Uterus (tissue), 3 donors: ENCODE measurements at regions not wholly inside any gene's neighbourhood (a gene's known extent, or its start where the extent isn't known, plus 50 kb on each side); places are given as distances from the start of the nearest gene placed in this dataset.

Source experiments
- DNase-seq, 2 donors: peaks; one replicate each; pipeline ENCODE4 v3.0.0-alpha.2; 2019 to 2020
- H3K27ac ChIP-seq, 2 donors: fragments of 200-600 bp; sonication (generic); 1 replicate in 1 of 2; 2 replicates in 1 of 2; pipeline ENCODE4 v1.5.1; 2016 to 2018
- H3K27me3 ChIP-seq, 2 donors: fragments of 200-600 bp; sonication (generic); one replicate each; pipeline ENCODE4 v1.5.1; 2018 to 2019; ENCODE audit warnings: control low read depth in 1 of 2
- H3K36me3 ChIP-seq, 2 donors: fragments of 200-600 bp; sonication (generic); one replicate each; pipeline ENCODE4 v1.5.1; 2019; ENCODE audit warnings: control low read depth in 1 of 2
- H3K4me1 ChIP-seq, 2 donors: fragments of 200-600 bp; sonication (generic); one replicate each; pipeline ENCODE4 v1.5.1; 2018 to 2019; ENCODE audit warnings: control low read depth in 1 of 2
- H3K4me3 ChIP-seq, 2 donors: fragments of 200-600 bp; sonication (generic); 1 replicate in 1 of 2; 2 replicates in 1 of 2; pipeline ENCODE4 v1.5.1; 2018 to 2019; ENCODE audit warnings: mild to moderate bottlenecking in 1 of 2
- H3K9me3 ChIP-seq, 2 donors: fragments of 200-600 bp; sonication (generic); one replicate each; pipeline ENCODE4 v1.5.1; 2019; ENCODE audit warnings: control low read depth in 1 of 2
- CTCF ChIP-seq, 4 experiments: fragments of 200-600 bp in 2 of 4; fragments of 450-650 bp in 2 of 4; sonication (generic) in 2 of 4; IDR thresholded peaks; one replicate each; pipeline ENCODE4 v1.5.1; 2016 to 2019; ENCODE audit warnings: antibody characterized with exemption in 4 of 4, mild to moderate bottlenecking in 2 of 4, moderate library complexity in 1 of 4
- POLR2A ChIP-seq, 2 donors: fragments of 450-650 bp; IDR thresholded peaks; one replicate each; pipeline ENCODE4 v1.6.1; 2016; ENCODE audit warnings: antibody characterized with exemption in 2 of 2, mild to moderate bottlenecking in 1 of 2, moderate library complexity in 1 of 2
- intact Hi-C: fragments of 100-400 bp; cut with DNase I; formaldehyde crosslinking; loops from one replicate; pipeline ENCODE4 v1.15.1; 2023; ENCODE audit warnings: low total_unique reads
- donor health status: DM: yes; HTN: yes; CAD: no.

- no peaks in the 10 kb centered on the region for H3K36me3 ChIP-seq
- intact Hi-C loops: no loop called here
- H3K4me3 ChIP-seq: no peak overlapping the region
- no peaks in the 10 kb centered on the region for H3K9me3 ChIP-seq
- H3K4me1 ChIP-seq: no peaks in the 10 kb centered on the region
- TF ChIP-seq POLR2A (IDR thresholded peaks at IDR 0.05) (no peak), CTCF (IDR thresholded peaks at IDR 0.05) (no peak)
- no peaks in the 10 kb centered on the region for H3K27me3 ChIP-seq
- no peak overlapping the region for H3K27ac ChIP-seq
- DNase-seq: no peak
These were observed 513.6 kb downstream of the ANXA1 start for GRCh38 chr9:73665253-73665652.

- Histone ChIP-seq H3K4me1 (no peaks in the 10 kb centered on the region), H3K36me3 (no peaks in the 10 kb centered on the region), H3K27ac (no peak overlapping the region), H3K4me3 (no peak overlapping the region), H3K9me3 (no peaks in the 10 kb centered on the region), H3K27me3 (no peaks in the 10 kb centered on the region)
- no peak for DNase-seq
- TF ChIP-seq POLR2A (IDR thresholded peaks at IDR 0.05) (no peak), CTCF (IDR thresholded peaks at IDR 0.05) (no peak)
- intact Hi-C loops: no loop called here
These were observed 516.1 kb downstream of the ANXA1 start for GRCh38 chr9:73667749-73668148.

GRCh38 chr9:73680831-73681230 lies 529.2 kb downstream of the ANXA1 start:
- TF ChIP-seq CTCF (IDR thresholded peaks at IDR 0.05): no peak

GRCh38 chr9:73682789-73683188 lies 531.1 kb downstream of the ANXA1 start:
- Histone ChIP-seq H3K27me3 (no peaks in the 10 kb centered on the region), H3K4me1 (no peaks in the 10 kb centered on the region), H3K9me3 (no peaks in the 10 kb centered on the region), H3K4me3 (no peak overlapping the region), H3K36me3 (no peaks in the 10 kb centered on the region), H3K27ac (no peak overlapping the region)
- DNase-seq: no peak
- intact Hi-C loops: no loop called here
- no peak for TF ChIP-seq CTCF (IDR thresholded peaks at IDR 0.05)
- no peak for TF ChIP-seq POLR2A (IDR thresholded peaks at IDR 0.05)

More at GRCh38 chr9:73680831-73681230, 529.2 kb downstream of the ANXA1 start:
- H3K4me1 ChIP-seq: no peaks in the 10 kb centered on the region
- DNase-seq: no peak
- intact Hi-C loops: no loop called here
- H3K27ac ChIP-seq: no peak overlapping the region
- H3K36me3 ChIP-seq: no peaks in the 10 kb centered on the region
- no peak overlapping the region for H3K4me3 ChIP-seq
- H3K9me3 ChIP-seq: no peaks in the 10 kb centered on the region
- H3K27me3 ChIP-seq: no peaks in the 10 kb centered on the region

- Histone ChIP-seq H3K9me3 (no peaks in the 10 kb centered on the region), H3K4me1 (no peaks in the 10 kb centered on the region), H3K27ac (no peak overlapping the region), H3K27me3 (no peaks in the 10 kb centered on the region), H3K4me3 (no peak overlapping the region), H3K36me3 (no peaks in the 10 kb centered on the region)
- no peak for DNase-seq
- intact Hi-C loops: no loop called here
- TF ChIP-seq POLR2A (IDR thresholded peaks at IDR 0.05) (no peak), CTCF (IDR thresholded peaks at IDR 0.05) (no peak)
These were observed 532.4 kb downstream of the ANXA1 start for GRCh38 chr9:73683862-73684591.
